ENCODE measurements at regions not wholly inside any gene's neighbourhood (a gene's known extent, or its start where the extent isn't known, plus 50 kb on each side); places are given as distances from the start of the nearest gene placed in this dataset.

GRCh38 chr16:50985733-50986132, 165.3 kb downstream of the SALL1 start:
- no peak overlapping the region for H3K4me3 ChIP-seq (ENCODE audit: control insufficient read depth, low read depth, low read length)
- no peak for TF ChIP-seq CTCF (conservative IDR thresholded peaks at IDR 0.05; ENCODE audit: control insufficient read depth, insufficient read depth, low read depth, low read length)
- DNase-seq (ENCODE audit: low read depth) = no peak

GRCh38 chr16:50984688-50985087, 166.4 kb downstream of the SALL1 start:
- no peak overlapping the region for H3K4me3 ChIP-seq (ENCODE audit: control insufficient read depth, low read depth, low read length)
- no peak for TF ChIP-seq CTCF (conservative IDR thresholded peaks at IDR 0.05; ENCODE audit: control insufficient read depth, insufficient read depth, low read depth, low read length)
- DNase-seq (ENCODE audit: low read depth) = no peak

- H3K4me3 ChIP-seq (ENCODE audit: control insufficient read depth, low read depth, low read length) = no peak overlapping the region
- no peak for TF ChIP-seq CTCF (conservative IDR thresholded peaks at IDR 0.05; ENCODE audit: control insufficient read depth, insufficient read depth, low read depth, low read length)
- DNase-seq (ENCODE audit: low read depth) = no peak
These were observed 168.3 kb downstream of the SALL1 start for GRCh38 chr16:50982808-50983207.

GRCh38 chr16:50981951-50982350, 169.1 kb downstream of the SALL1 start:
- no peak for TF ChIP-seq CTCF (conservative IDR thresholded peaks at IDR 0.05; ENCODE audit: control insufficient read depth, insufficient read depth, low read depth, low read length)
- DNase-seq (ENCODE audit: low read depth) = no peak
- no peak overlapping the region for H3K4me3 ChIP-seq (ENCODE audit: control insufficient read depth, low read depth, low read length)

GRCh38 chr16:50980666-50981065, 170.4 kb downstream of the SALL1 start:
- TF ChIP-seq CTCF (conservative IDR thresholded peaks at IDR 0.05; ENCODE audit: control insufficient read depth, insufficient read depth, low read depth, low read length) = no peak
- DNase-seq (ENCODE audit: low read depth) = no peak
- no peak overlapping the region for H3K4me3 ChIP-seq (ENCODE audit: control insufficient read depth, low read depth, low read length)

GRCh38 chr16:50979806-50980620, 171.1 kb downstream of the SALL1 start:
- no peak for DNase-seq (ENCODE audit: low read depth)
- no peak overlapping the region for H3K4me3 ChIP-seq (ENCODE audit: control insufficient read depth, low read depth, low read length)
- no peak for TF ChIP-seq CTCF (conservative IDR thresholded peaks at IDR 0.05; ENCODE audit: control insufficient read depth, insufficient read depth, low read depth, low read length)
